NCI-H82 treated with DMSO at 0.1 percent for 48 hours (cell line): ENCODE measurements at regions not wholly inside any gene's neighbourhood (a gene's known extent, or its start where the extent isn't known, plus 50 kb on each side); places are given as distances from the start of the nearest gene placed in this dataset.

Experiments used
- DNase-seq: peaks from one replicate; lab custom pipeline; 2025; ENCODE audit not compliant: unreplicated experiment; lab: John Stamatoyannopoulos, UW

DNA sequence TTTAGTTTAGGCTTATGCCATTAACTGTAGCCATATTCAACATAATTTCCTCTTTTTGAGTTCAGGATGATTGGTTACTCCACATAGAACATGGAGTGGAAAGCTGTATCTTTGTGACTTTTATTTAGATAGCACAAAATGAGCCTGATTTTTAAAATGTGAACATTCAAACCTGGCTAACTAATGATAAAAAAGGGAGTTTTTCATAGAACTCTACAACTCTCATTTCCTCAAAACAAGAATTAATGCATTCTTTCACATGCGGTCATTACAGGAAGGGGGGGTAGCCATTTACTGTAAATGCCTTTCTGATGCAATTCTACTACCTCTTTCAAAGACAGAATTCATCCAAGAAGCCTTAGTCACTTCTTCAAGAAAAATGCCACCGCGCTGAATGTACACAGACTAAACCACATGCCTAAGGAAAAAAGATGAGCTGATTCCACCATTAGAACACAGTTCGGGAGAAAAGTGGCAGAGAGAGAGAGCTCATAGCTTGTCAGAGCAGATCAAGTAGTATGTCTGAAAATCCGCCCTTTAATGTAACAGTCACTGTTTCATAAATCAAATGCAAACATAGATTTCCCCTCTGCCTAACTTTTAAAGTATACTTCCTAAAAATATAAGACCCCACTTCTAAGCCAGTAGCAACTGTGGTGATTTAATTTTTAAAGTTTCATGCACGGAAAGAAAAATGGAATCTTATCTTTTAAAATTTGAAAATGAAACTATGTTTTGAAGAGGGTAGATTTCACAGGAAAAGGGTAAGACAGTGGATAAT is 226.4 kb upstream of the KLF14 start:
- DNase-seq = no peak

- DNase-seq = no peak
Observed at GRCh38 chr7:130961128-130961601, 227.2 kb upstream of the KLF14 start.

- no peak for DNase-seq
Observed at GRCh38 chr7:130962109-130962508, 228.1 kb upstream of the KLF14 start.

DNA sequence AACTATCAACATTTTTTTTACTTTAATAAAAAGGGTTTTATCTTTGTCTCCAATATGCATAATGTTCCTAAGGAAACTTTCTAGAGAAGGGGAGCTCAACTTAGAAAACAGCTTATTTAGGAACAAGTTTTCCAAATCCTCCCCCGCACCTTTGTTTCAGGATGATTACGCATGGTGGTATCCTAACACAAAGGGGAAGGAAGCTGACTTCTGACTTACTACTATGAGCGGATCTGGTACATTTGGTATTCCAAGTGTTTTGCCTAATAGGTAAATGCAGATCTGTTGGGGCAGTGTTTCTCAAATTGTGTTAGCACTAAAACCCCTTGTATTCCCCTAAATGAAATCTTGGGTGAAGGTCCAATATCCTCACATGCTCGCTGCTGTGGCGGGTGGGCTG is 229.3 kb upstream of the KLF14 start:
- DNase-seq = no peak

GRCh38 chr7:130965515-130965914 is 231.5 kb upstream of the KLF14 start:
- DNase-seq = no peak

DNA sequence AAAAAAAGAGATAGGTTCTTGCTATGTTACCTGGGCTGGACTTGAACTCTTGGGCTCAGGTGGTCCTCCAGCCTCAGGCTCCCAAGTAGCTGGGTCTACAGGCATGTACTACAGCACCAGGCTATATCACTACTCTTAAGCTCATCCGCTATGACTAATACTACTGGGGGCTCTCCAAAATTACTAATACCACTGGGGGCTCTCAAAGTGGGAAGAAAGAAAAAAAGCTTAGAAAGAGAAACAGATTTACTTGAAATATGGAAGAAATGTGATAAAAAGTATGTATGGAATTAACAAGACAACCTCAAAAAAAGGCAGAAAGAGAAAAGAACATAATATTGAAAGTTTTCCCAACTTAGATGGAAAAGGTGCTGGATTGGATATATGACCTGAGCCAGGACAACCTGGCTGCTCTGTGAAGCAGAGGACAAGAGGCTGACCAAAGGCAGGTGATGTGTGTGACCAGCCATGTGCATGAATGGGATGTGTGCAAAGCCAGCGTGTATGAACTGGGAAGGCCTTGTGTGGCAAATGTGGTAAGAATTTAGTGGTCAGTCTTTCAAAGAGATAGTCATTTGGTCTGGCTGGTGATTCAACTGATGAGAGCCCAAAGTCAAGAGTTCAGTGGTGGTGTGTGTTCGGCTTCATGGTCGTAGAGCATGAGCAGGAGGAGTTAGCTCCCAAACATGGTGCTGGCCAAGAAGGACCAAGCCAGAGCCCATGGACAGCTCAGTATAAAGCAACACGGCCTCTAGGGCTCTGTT is 232.4 kb upstream of the KLF14 start:
- no peak for DNase-seq

GRCh38 chr7:130970196-130970595 is 236.2 kb upstream of the KLF14 start:
- no peak for DNase-seq

DNA sequence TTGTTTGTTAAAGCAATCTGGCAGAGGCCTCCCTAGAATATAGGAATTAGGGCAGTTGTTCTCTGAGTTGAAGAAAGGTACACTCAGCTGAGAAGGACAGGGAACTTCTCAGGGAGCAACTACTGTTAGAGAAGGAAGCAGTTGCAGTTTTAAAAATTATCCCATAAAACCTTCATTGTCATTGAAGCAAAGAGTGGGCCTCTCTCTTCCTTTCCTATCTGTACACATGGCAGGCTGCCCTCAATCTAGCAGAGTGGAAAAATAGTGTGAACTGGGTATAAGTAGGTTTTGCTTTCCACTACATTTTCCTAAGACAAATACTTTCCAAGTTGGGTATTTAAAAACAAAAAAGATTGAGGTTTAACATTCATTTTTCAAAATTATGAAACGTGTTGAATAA is 236.7 kb upstream of the KLF14 start:
- DNase-seq = no peak

GRCh38 chr7:130971297-130971696 is 237.3 kb upstream of the KLF14 start:
- DNase-seq = no peak

DNA sequence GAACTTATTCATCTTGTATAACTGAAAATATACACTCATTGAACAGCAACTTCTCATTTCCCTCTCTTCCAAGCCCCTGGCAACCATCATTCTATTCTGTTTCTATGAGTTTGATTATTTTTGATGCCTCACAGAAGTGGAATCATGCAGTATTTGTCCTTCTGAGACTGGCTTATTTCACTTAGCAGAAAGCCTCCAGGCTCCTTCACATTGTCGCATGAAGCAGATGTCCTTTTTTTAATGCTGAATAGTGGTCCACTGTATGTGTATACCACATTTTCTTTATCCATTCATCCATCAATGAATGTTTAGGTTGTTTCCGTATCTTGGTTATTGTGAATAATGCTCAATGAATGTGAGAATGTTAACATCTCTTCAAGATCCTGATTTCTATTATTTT is 238.2 kb upstream of the KLF14 start:
- no peak for DNase-seq

GRCh38 chr7:130973637-130974036 is 239.6 kb upstream of the KLF14 start:
- no peak for DNase-seq

DNA sequence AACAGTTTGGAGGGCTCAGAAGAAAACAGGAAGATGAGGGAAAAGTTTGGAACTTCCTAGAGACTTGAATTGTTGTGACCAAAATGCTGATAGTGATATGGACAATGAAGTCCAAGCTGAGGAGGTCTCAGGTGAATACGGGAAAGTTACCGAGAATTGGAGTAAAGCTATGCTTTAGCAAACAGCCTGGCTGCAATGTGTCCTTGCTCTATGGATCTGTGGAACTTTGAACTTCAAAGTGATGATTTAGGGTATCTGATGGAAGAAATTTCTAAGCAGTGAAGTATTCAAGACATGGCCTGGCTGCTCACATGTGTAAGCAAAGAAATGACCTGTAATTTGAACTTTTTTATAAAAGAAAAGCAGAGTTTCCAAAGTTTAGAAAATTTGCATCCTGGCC is 240.2 kb upstream of the KLF14 start:
- DNase-seq = no peak

DNA sequence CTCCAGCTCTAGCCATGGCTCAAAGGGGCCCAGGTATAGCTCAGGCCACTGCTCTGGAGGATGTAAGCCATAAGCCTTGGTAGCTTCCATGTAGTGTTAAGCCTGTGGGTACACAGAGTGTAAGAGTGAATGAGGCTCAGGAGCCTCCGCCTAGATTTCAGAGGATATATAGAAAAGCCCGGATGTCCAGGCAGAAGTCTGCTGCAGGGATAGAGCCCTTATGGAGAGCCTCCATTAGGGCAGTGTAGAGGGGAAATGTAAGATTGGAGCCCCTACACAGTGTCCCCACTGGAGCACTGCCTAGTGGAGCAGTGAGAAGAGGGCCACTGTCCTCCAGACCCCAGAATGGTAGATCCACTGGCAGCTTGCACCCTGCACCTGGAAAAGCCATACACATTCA is 240.8 kb upstream of the KLF14 start:
- no peak for DNase-seq

DNA sequence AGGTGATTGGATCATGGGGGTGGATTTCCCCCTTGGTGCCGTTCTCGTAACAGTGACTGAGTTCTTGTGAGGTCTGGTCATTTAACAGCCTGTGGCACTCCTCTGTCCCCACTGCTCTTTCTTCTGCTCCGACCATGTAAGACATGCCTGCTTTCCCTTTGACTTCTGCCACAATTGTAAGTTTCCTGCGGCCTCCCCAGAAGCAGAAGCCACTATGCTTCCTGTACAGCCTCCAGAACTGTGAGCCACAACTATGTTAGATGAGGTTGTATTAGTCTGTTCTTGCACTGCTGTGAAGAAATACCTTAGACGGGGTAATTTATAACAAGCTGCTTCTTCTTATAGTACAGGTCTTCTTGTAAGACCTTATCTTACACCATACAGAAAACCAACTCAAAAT is 241.7 kb upstream of the KLF14 start:
- DNase-seq = no peak

- DNase-seq = peak; percentile 27
Observed at GRCh38 chr7:130982160-130982638, 248.2 kb upstream of the KLF14 start.

GRCh38 chr7:130982651-130983050 is 248.6 kb upstream of the KLF14 start:
- no peak for DNase-seq

- DNase-seq = no peak
Observed at GRCh38 chr7:130985361-130985760, 251.4 kb upstream of the KLF14 start.

DNA sequence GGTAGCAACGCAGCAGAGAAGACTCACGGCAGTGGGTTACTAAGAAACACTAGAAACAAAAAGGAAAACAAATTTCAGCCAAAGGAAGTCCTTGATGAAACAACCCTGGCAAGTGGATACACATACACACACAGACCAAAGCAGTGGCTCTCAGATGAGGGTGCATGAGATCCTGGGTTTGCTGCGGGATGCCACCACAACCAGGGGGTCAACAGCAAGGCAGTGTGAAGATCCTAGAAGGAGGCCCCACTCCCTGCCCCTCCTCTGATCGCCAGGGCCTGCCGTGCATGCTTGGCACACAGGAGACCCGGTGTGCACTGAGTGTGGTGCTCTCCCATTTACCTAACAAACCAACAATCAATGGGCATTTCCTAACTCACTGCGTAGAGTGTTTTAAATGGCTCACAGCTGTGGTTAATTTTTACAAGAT is 252.3 kb upstream of the KLF14 start:
- DNase-seq = no peak

- DNase-seq = no peak
Observed at GRCh38 chr7:130987092-130987491, 253.1 kb upstream of the KLF14 start.

DNA sequence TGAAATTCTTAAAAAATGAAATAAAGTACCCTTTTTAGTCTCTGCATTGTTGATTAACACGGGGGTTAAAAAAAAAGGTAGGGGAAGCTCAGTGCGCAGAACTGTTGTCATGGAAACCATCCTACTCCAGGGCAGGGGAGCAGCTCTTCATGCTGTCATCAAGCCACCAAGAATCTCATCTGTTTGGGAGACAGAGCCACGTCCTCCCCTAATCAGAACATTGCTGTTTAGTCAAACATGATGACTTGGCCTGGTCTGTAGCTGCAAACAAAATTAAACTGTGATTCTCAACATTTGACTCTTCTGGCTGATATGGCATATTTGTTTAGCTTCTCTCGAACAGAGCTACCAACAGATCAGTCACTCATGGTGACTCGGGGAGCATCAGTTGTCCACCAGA is 254.4 kb upstream of the KLF14 start:
- no peak for DNase-seq

DNA sequence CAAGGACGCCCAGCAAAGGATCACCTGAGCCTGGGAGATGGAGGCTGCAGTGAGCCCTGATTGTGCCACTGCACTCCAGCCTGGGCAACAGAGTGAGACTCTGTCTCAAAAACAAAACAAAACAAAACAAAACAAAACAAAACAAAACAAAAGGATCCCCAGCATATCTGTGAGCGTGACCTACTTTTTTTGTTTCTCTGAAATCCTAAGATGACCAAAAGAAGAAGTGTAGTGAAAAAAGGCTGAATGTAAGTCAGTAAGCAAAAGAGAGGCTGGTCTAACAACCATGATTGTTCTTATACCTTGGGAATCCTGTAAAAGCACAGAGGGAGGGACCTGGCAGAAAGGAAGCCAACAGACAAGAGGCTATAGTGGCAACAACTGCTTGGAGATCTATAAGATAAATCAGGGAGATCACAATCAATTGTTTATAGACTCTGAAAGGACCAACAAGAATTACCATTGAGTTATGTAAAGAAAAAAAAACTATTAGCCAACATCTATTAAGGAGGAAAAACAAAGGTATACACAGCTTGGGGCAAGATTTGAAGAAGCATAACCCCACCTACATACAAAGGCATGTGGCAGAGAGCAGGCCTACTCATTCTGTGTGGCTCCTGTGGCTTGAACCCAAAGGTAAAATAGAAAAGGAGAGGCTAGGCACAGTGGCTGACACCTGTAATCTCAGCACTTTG is 255.2 kb upstream of the KLF14 start:
- no peak for DNase-seq
